Activated B cell treated with CpG ODN at 0.5 μM for 24 hours (primary cell): ENCODE measurements at regions not wholly inside any gene's neighbourhood (a gene's known extent, or its start where the extent isn't known, plus 50 kb on each side); places are given as distances from the start of the nearest gene placed in this dataset.
A peak's percentile ranks its signal among the peaks of the same experiment; 100 is the strongest.
"Not testable (repeated sequence)": the region's sequence is repeated elsewhere in the genome, so short reads cannot be mapped to it uniquely, and the experiment has no call there.

Experiments
- ATAC-seq: fragments of 200-7000 bp; cut with Tn5 transposase; one replicate; pipeline ENCODE4 v1.10.0; 2021; ENCODE audit warnings: low read depth, mild to moderate bottlenecking, moderate library complexity
- CTCF ChIA-PET: fragments of 350-600 bp; sonication (Branson Sonifier 250); formaldehyde crosslinking; loops from one replicate; lab custom pipeline; 2021; ENCODE audit warnings: antibody characterized with exemption; lab: Charles Lee
- POLR2A ChIA-PET: fragments of 350-600 bp; sonication (Branson Sonifier 250); formaldehyde crosslinking; loops from one replicate; lab custom pipeline; 2021; ENCODE audit warnings: antibody characterized with exemption; lab: Charles Lee
- DNase-seq: peaks from one replicate; pipeline ENCODE4 v3.0.0; 2022
- H3K27ac Mint-ChIP-seq: one replicate; pipeline ENCODE4 v1.8.0; 2020; ENCODE audit warnings: mixed read lengths
- H3K27me3 Mint-ChIP-seq: one replicate; pipeline ENCODE4 v1.8.0; 2021; ENCODE audit warnings: mixed read lengths
- H3K36me3 Mint-ChIP-seq: one replicate; pipeline ENCODE4 v1.8.0; 2021; ENCODE audit warnings: low read depth, mixed read lengths
- H3K4me1 Mint-ChIP-seq: one replicate; pipeline ENCODE4 v1.8.0; 2021; ENCODE audit warnings: mixed read lengths
- H3K4me3 Mint-ChIP-seq: one replicate; pipeline ENCODE4 v1.8.0; 2020; ENCODE audit warnings: mild to moderate bottlenecking, mixed read lengths
- H3K9me3 Mint-ChIP-seq: one replicate; pipeline ENCODE4 v1.8.0; 2020; ENCODE audit warnings: mixed read lengths
- CTCF ChIP-seq: fragments of 200-600 bp; IDR thresholded peaks from one replicate; pipeline ENCODE4 v1.8.0; 2022; ENCODE audit warnings: antibody characterized with exemption, mild to moderate bottlenecking
- intact Hi-C: fragments of 100-400 bp; cut with micrococcal nuclease; formaldehyde crosslinking; loops from one replicate; pipeline ENCODE4 v1.15.1; 2024

GRCh38 chr3:101972430-101973162 lies 123.3 kb downstream of the NFKBIZ start:
- H3K4me3 Mint-ChIP-seq = no peak overlapping the region
- H3K27ac Mint-ChIP-seq = no peak overlapping the region
- DNase-seq (no peak), ATAC-seq (no peak)
- H3K9me3 Mint-ChIP-seq = peaks cover 2% of the 10 kb centered on the region
- intact Hi-C loops = no loop called here
- ChIA-PET CTCF (no interaction called here), POLR2A (interaction anchor here (0.8 to 1.0 kb wide), 2 partner anchors 9 to 29 kb away, joined by 3 read pairs; no protein-coding TSS in a partner anchor)
- peaks cover 28% of the 10 kb centered on the region for H3K4me1 Mint-ChIP-seq
- H3K36me3 Mint-ChIP-seq = no peaks in the 10 kb centered on the region
- TF ChIP-seq CTCF = no peak
- H3K27me3 Mint-ChIP-seq = no peaks in the 10 kb centered on the region

- intact Hi-C loops = no loop called here
- no peak overlapping the region for H3K4me3 Mint-ChIP-seq
- no peak overlapping the region for H3K27ac Mint-ChIP-seq
- ChIA-PET CTCF (no interaction called here), POLR2A (no interaction called here)
- DNase-seq = no peak
- TF ChIP-seq CTCF = no peak
- H3K36me3 Mint-ChIP-seq = no peaks in the 10 kb centered on the region
- no peak for ATAC-seq
- H3K4me1 Mint-ChIP-seq = peaks cover 32% of the 10 kb centered on the region
- H3K9me3 Mint-ChIP-seq = peaks cover 2% of the 10 kb centered on the region
- H3K27me3 Mint-ChIP-seq = no peaks in the 10 kb centered on the region
Observed at GRCh38 chr3:101973163-101973505, 123.8 kb downstream of the NFKBIZ start.

GRCh38 chr3:101975415-101975814 lies 126.1 kb downstream of the NFKBIZ start:
- H3K36me3 Mint-ChIP-seq, H3K27ac Mint-ChIP-seq, ATAC-seq, H3K9me3 Mint-ChIP-seq, H3K4me3 Mint-ChIP-seq, intact Hi-C loops, DNase-seq, CTCF ChIA-PET, H3K27me3 Mint-ChIP-seq: not testable (repeated sequence)
- POLR2A ChIA-PET = interaction anchor here (0.8 to 1.6 kb wide), 3 partner anchors 9 to 126 kb away, joined by 3 to 4 read pairs (median 4); partner anchors contain the start of gene NFKBIZ
- peaks cover 32% of the 10 kb centered on the region for H3K4me1 Mint-ChIP-seq

- H3K27me3 Mint-ChIP-seq = no peaks in the 10 kb centered on the region
- intact Hi-C loops = loop anchor here (1.0 kb wide), 1 partner anchor 12 kb away; no protein-coding TSS in a partner anchor
- H3K4me1 Mint-ChIP-seq = peaks cover 32% of the 10 kb centered on the region
- no peaks in the 10 kb centered on the region for H3K36me3 Mint-ChIP-seq
- CTCF ChIA-PET = interaction anchor here (0.7 kb wide), 1 partner anchor 16 kb away, joined by 3 read pairs; no protein-coding TSS in a partner anchor
- TF ChIP-seq CTCF = no peak
- POLR2A ChIA-PET = interaction anchor here (0.9 to 1.6 kb wide), 4 partner anchors 8 to 127 kb away, joined by 4 to 5 read pairs (median 4); partner anchors contain the start of gene NFKBIZ
- H3K27ac Mint-ChIP-seq = no peak overlapping the region
- ATAC-seq (no peak), DNase-seq (no peak)
- peak overlapping the region; percentile 11 for H3K4me3 Mint-ChIP-seq
- H3K9me3 Mint-ChIP-seq = no peaks in the 10 kb centered on the region
Observed at GRCh38 chr3:101976473-101976872, 127.2 kb downstream of the NFKBIZ start.

GRCh38 chr3:101978348-101978747 lies 129.0 kb downstream of the NFKBIZ start:
- intact Hi-C loops = no loop called here
- ChIA-PET CTCF (no interaction called here), POLR2A (no interaction called here)
- no peaks in the 10 kb centered on the region for H3K36me3 Mint-ChIP-seq
- H3K9me3 Mint-ChIP-seq = no peaks in the 10 kb centered on the region
- DNase-seq (no peak), ATAC-seq (no peak)
- peaks cover 23% of the 10 kb centered on the region for H3K4me1 Mint-ChIP-seq
- H3K27me3 Mint-ChIP-seq = no peaks in the 10 kb centered on the region
- no peak overlapping the region for H3K4me3 Mint-ChIP-seq
- no peak overlapping the region for H3K27ac Mint-ChIP-seq
- TF ChIP-seq CTCF = no peak
